Gastroesophageal sphincter (tissue), 4 donors: ENCODE measurements at regions not wholly inside any gene's neighbourhood (a gene's known extent, or its start where the extent isn't known, plus 50 kb on each side); places are given as distances from the start of the nearest gene placed in this dataset.

Experiments
- ATAC-seq: fragments of 150-250 bp; one replicate; pipeline ENCODE4 v1.9.1; 2016; ENCODE audit warnings: mild to moderate bottlenecking, moderate library complexity
- H3K27ac ChIP-seq, 4 donors: fragments of 200-600 bp; sonication (generic) in 3 of 4; 1 replicate in 3 of 4; 2 replicates in 1 of 4; pipeline ENCODE4 v1.5.1; 2016 to 2019
- H3K27me3 ChIP-seq: fragments of 200-600 bp; sonication (generic); one replicate; pipeline ENCODE4 v1.5.1; 2019
- H3K36me3 ChIP-seq, 2 donors: fragments of 200-600 bp; sonication (generic); one replicate each; pipeline ENCODE4 v1.5.1; 2019; ENCODE audit warnings: control low read depth in 1 of 2
- H3K4me1 ChIP-seq, 3 donors: fragments of 200-600 bp; sonication (generic); 1 replicate in 2 of 3; 2 replicates in 1 of 3; pipeline ENCODE4 v1.5.1; 2016 to 2019; ENCODE audit warnings: control low read depth in 2 of 3
- H3K4me3 ChIP-seq, 2 donors: fragments of 200-600 bp; sonication (generic); one replicate each; pipeline ENCODE4 v1.5.1; 2019; ENCODE audit warnings: mild to moderate bottlenecking in 1 of 2, moderate library complexity in 1 of 2
- H3K9me3 ChIP-seq, 3 donors: fragments of 200-600 bp; sonication (generic); one replicate each; pipeline ENCODE4 v1.5.1; 2017 to 2019; ENCODE audit warnings: control low read depth in 2 of 3
- EP300 ChIP-seq: sonication (generic); formaldehyde crosslinking; IDR thresholded peaks from one replicate; pipeline ENCODE4 v1.6.1; 2017; ENCODE audit warnings: antibody characterized with exemption, mild to moderate bottlenecking
- POLR2A ChIP-seq, 2 donors: fragments of 450-650 bp; IDR thresholded peaks; one replicate each; pipeline ENCODE4 v1.6.1; 2017; ENCODE audit warnings: antibody characterized with exemption in 2 of 2, mild to moderate bottlenecking in 2 of 2, moderate library complexity in 1 of 2
- POLR2AphosphoS5 ChIP-seq: sonication (generic); formaldehyde crosslinking; IDR thresholded peaks from one replicate; pipeline ENCODE4 v1.6.1; 2017; ENCODE audit warnings: antibody characterized with exemption
- WGBS, 2 donors: methylation state at CpG; one replicate each; pipeline ENCODE4 v1.1.5; 2018; ENCODE audit warnings: low coverage in 1 of 2; 5-methylcytosine and 5-hydroxymethylcytosine counted together
- TF ChIP-seq, protein P1 (sequence below), 4 experiments: fragments of 200-600 bp in 2 of 4; fragments of 450-650 bp in 2 of 4; sonication (generic) in 1 of 4; IDR thresholded peaks; one replicate each; pipeline ENCODE4 v1.5.1; 2017 to 2019; ENCODE audit warnings: antibody characterized with exemption in 4 of 4, mild to moderate bottlenecking in 2 of 4, moderate library complexity in 2 of 4

DNA sequence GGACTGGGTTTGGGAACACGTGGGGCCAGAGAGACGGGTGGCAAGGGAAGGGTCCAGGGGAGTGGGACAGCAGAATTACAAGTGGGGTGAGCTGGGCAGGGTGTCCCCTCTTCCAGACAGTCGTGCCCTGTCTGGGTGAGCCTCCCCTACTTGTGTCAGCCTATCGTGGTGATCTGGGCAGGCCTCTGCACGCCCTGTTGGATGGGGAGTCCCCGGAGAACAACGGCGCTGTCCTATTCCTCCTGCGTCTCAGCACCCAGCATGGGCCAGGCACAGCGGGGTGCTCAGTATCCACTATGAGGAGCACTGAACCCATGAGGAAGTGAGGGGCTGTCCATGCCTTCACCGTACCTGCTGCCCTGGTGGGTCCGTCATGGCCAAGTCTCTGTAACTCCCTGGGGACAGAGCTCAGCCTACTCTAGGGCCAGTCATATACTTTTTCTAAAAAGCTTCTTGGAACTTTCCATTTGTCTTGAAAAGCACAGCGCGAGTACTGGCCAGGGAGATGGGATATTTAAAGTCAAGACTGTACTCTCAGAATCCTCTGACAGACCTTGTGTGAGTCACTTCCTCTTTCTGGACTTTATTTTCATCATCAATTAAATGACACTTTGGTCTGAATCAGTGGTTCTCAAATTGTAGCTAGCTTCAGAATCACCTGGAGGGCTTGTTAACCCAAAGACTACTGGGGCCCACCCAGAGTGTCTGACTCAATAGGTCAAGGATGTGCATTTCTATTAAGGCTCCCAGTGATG is 81.7 kb upstream of the NECTIN1 start:
- peaks cover 8% of the 10 kb centered on the region for H3K27me3 ChIP-seq
- TF ChIP-seq EP300 (no peak), POLR2A (IDR thresholded peaks at IDR 0.05) (no peak), POLR2AphosphoS5 (no peak)
- TF ChIP-seq, protein P1, sequence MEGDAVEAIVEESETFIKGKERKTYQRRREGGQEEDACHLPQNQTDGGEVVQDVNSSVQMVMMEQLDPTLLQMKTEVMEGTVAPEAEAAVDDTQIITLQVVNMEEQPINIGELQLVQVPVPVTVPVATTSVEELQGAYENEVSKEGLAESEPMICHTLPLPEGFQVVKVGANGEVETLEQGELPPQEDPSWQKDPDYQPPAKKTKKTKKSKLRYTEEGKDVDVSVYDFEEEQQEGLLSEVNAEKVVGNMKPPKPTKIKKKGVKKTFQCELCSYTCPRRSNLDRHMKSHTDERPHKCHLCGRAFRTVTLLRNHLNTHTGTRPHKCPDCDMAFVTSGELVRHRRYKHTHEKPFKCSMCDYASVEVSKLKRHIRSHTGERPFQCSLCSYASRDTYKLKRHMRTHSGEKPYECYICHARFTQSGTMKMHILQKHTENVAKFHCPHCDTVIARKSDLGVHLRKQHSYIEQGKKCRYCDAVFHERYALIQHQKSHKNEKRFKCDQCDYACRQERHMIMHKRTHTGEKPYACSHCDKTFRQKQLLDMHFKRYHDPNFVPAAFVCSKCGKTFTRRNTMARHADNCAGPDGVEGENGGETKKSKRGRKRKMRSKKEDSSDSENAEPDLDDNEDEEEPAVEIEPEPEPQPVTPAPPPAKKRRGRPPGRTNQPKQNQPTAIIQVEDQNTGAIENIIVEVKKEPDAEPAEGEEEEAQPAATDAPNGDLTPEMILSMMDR (IDR thresholded peaks at IDR 0.05): no peak
- no peaks in the 10 kb centered on the region for H3K36me3 ChIP-seq
- WGBS, 2 donors: 78% methylated on average over 8 to 12 of the region's 14 CpGs
- H3K9me3 ChIP-seq: peaks cover 0 to 8% (median 0%) of the 10 kb centered on the region in 3 donors
- ATAC-seq: no peak
- no peaks in the 10 kb centered on the region for H3K4me1 ChIP-seq
- H3K27ac ChIP-seq: no peak overlapping the region
- H3K4me3 ChIP-seq: no peak overlapping the region

DNA sequence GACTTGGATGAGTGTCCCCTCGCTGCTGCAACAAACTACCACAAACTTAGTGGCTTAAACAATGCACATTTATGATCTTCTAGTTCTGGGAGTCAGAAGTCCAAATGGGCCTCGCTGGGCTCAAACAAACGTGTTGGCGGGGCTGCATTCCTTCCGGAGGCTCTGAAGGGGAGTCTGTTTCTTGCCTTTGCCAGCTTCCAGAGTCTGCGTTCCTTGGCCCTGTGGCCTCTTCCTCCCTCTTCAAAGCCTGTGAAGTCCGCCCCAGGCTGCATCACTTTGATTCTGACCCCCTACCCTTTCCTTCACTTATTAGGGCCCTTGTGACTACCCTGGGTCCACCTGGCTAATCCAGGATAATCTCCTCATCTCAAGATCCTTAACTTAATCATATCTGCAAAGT is 80.3 kb upstream of the NECTIN1 start:
- no peak for ATAC-seq
- Histone ChIP-seq H3K9me3 (peaks cover 0 to 7% (median 0%) of the 10 kb centered on the region in 3 donors), H3K4me3 (no peak overlapping the region), H3K27me3 (peaks cover 8% of the 10 kb centered on the region), H3K4me1 (no peaks in the 10 kb centered on the region), H3K27ac (no peak overlapping the region), H3K36me3 (no peaks in the 10 kb centered on the region)
- TF ChIP-seq, protein P1 (IDR thresholded peaks at IDR 0.05): no peak
- TF ChIP-seq POLR2AphosphoS5: no peak
- TF ChIP-seq EP300: no peak
- no peak for TF ChIP-seq POLR2A (IDR thresholded peaks at IDR 0.05)
- 64% methylated on average over 6 to 7 of the region's 7 CpGs for WGBS, 2 donors

DNA sequence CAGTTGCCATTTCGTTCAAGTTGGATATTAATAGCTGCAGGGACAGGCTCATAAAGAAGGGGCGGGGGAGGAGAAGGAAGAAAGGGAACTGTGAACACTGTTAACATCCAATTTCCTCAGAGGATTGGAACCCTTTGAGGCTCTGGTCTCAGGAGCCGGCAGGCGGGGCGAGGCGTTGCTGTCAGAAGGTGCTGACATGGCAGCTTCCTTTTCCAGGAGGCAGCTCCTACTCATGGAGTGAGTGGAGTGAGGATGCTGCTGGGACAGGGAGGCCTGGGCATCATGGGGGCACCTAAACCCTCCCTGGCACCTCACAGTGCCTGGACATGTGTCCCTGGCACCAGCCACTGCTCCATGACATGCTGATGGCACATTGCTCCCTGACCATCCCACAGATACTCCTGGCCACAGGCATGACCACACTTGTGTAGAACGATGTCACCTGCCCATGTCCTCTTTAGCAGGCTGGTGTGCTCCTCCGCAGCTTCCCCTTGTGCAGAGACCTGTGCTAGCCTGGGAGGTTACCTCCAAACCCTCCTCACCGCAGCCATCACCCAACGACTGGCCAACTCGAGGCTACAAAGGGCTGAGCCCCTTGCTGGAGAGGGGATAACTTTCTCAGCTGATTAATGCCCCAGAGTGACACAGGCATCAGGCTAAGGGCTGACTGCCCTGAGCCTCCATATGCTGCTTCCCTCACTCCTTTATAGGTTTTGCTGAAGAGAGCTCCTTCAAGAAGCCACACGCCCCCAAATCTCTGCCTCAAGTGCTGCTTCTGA is 79.6 kb upstream of the NECTIN1 start:
- Histone ChIP-seq H3K9me3 (no peaks in the 10 kb centered on the region), H3K27ac (no peak overlapping the region), H3K4me3 (no peak overlapping the region), H3K27me3 (peaks cover 8% of the 10 kb centered on the region), H3K36me3 (no peaks in the 10 kb centered on the region), H3K4me1 (no peaks in the 10 kb centered on the region)
- no peak for ATAC-seq
- TF ChIP-seq POLR2A (IDR thresholded peaks at IDR 0.05) (no peak), POLR2AphosphoS5 (no peak), EP300 (no peak)
- TF ChIP-seq, protein P1 (IDR thresholded peaks at IDR 0.05): no peak
- 0 to 47% methylated on average over 1 to 7 of the region's 12 CpGs for WGBS, 2 donors

DNA sequence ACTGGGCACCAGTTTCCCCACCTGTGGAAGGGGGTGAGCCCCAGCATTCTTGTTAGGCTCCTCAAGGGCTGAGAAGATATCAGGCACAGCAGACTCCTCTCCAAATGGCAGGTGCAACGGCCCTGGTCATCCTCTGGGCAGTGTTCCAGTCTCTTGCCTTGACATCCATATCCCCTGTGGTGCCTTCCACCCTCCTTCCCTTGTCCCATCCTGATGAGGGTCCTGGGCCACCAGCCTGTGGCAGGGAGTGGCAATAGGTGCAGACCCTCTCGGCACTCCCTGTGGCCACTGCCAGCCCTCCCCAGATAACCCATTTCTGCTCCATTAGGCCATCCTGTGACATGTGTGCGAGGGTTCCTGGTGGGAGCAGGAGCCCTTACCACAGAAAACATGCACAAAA is 78.8 kb upstream of the NECTIN1 start:
- no peaks in the 10 kb centered on the region for H3K9me3 ChIP-seq
- peaks cover 8% of the 10 kb centered on the region for H3K27me3 ChIP-seq
- no peak overlapping the region for H3K4me3 ChIP-seq
- no peak for TF ChIP-seq POLR2AphosphoS5
- no peak for TF ChIP-seq EP300
- TF ChIP-seq, protein P1 (IDR thresholded peaks at IDR 0.05): no peak
- no peak for TF ChIP-seq POLR2A (IDR thresholded peaks at IDR 0.05)
- H3K36me3 ChIP-seq: no peaks in the 10 kb centered on the region
- WGBS, 2 donors: 78% methylated on average over 3 of the region's 3 CpGs; no CpG with 5 or more reads in 1 of the 2 donors
- no peak overlapping the region for H3K27ac ChIP-seq
- H3K4me1 ChIP-seq: no peaks in the 10 kb centered on the region
- no peak for ATAC-seq
